Left lung (tissue), 4 donors: ENCODE measurements at regions not wholly inside any gene's neighbourhood (a gene's known extent, or its start where the extent isn't known, plus 50 kb on each side); places are given as distances from the start of the nearest gene placed in this dataset.
"Not testable (repeated sequence)": the region's sequence is repeated elsewhere in the genome, so short reads cannot be mapped to it uniquely, and the experiment has no call there.

ENCODE experiments used
- ATAC-seq: fragments of 200-7000 bp; cut with Tn5 transposase; one replicate; pipeline ENCODE4 v1.9.1; 2020; ENCODE audit warnings: moderate library complexity
- DNase-seq, 4 donors: peaks; one replicate each; pipeline ENCODE4 v3.0.0-alpha.2; 2013 to 2020
- H3K27ac ChIP-seq, 2 donors: fragments of 200-600 bp; sonication (generic) in 1 of 2; one replicate each; pipeline versions ENCODE4 v1.5.0 to v1.8.0; 2020 to 2021
- H3K27me3 ChIP-seq, 2 donors: fragments of 200-600 bp; sonication (generic) in 1 of 2; one replicate each; pipeline versions ENCODE4 v1.5.0 to v1.8.0; 2020 to 2021
- H3K36me3 ChIP-seq, 2 donors: fragments of 200-600 bp; sonication (generic) in 1 of 2; one replicate each; pipeline versions ENCODE4 v1.5.0 to v1.8.0; 2020 to 2021
- H3K4me1 ChIP-seq, 2 donors: fragments of 200-600 bp; one replicate each; pipeline ENCODE4 v1.8.0; 2021
- H3K4me3 ChIP-seq, 2 donors: fragments of 200-600 bp; sonication (generic) in 1 of 2; one replicate each; pipeline versions ENCODE4 v1.5.0 to v1.8.0; 2020 to 2021; ENCODE audit warnings: mild to moderate bottlenecking in 1 of 2
- H3K9me3 ChIP-seq, 2 donors: fragments of 200-600 bp; sonication (generic) in 1 of 2; one replicate each; pipeline versions ENCODE4 v1.5.0 to v1.8.0; 2020 to 2021
- CTCF ChIP-seq, 2 donors: fragments of 200-600 bp; sonication (generic) in 1 of 2; IDR thresholded peaks; one replicate each; pipeline versions ENCODE4 v1.5.0 to v1.8.0; 2021; ENCODE audit warnings: antibody characterized with exemption in 2 of 2
- intact Hi-C, 2 donors: fragments of 100-400 bp; cut with DNase I; formaldehyde crosslinking; loops; one replicate each; pipeline versions ENCODE4 v1.11.2 to v1.14.2; 2022
- donor health status: DM: no; HTN: yes; CAD: no.
- donor health status: DM: no; HTN: no; CAD: no.

- Histone ChIP-seq H3K27ac (no peak overlapping the region), H3K4me1 (no peaks in the 10 kb centered on the region), H3K27me3 (no peaks in the 10 kb centered on the region), H3K9me3 (no peaks in the 10 kb centered on the region), H3K4me3 (no peak overlapping the region), H3K36me3 (no peaks in the 10 kb centered on the region)
- TF ChIP-seq CTCF (IDR thresholded peaks at IDR 0.05), result no peak
- DNase-seq (no peak), ATAC-seq (no peak)
- intact Hi-C loops, result no loop called here
These were observed 153.0 kb upstream of the TRPC5 start for GRCh38 chrX:112235547-112235946.

GRCh38 chrX:112233164-112233563, 150.6 kb upstream of the TRPC5 start:
- TF ChIP-seq CTCF (IDR thresholded peaks at IDR 0.05), result no peak
- no peak overlapping the region for H3K27ac ChIP-seq
- H3K4me3 ChIP-seq, result no peak overlapping the region
- H3K27me3 ChIP-seq, result no peaks in the 10 kb centered on the region
- H3K9me3 ChIP-seq, result no peaks in the 10 kb centered on the region
- no peaks in the 10 kb centered on the region for H3K36me3 ChIP-seq
- ATAC-seq (no peak), DNase-seq (no peak)
- H3K4me1 ChIP-seq, result no peaks in the 10 kb centered on the region
- intact Hi-C loops, result no loop called here

GRCh38 chrX:112226795-112227194, 144.2 kb upstream of the TRPC5 start:
- ATAC-seq, H3K4me1 ChIP-seq, H3K4me3 ChIP-seq: not testable (repeated sequence)

GRCh38 chrX:112223391-112223790, 140.8 kb upstream of the TRPC5 start:
- intact Hi-C loops, result no loop called here
- DNase-seq (no peak), ATAC-seq (no peak)
- H3K27me3 ChIP-seq, result no peaks in the 10 kb centered on the region
- no peaks in the 10 kb centered on the region for H3K4me1 ChIP-seq
- H3K36me3 ChIP-seq, result no peaks in the 10 kb centered on the region
- TF ChIP-seq CTCF (IDR thresholded peaks at IDR 0.05), result no peak
- no peak overlapping the region for H3K4me3 ChIP-seq
- H3K9me3 ChIP-seq, result no peaks in the 10 kb centered on the region
- no peak overlapping the region for H3K27ac ChIP-seq

More at GRCh38 chrX:112226795-112227194, 144.2 kb upstream of the TRPC5 start:
- H3K9me3 ChIP-seq, DNase-seq, H3K27ac ChIP-seq, H3K27me3 ChIP-seq, H3K36me3 ChIP-seq, intact Hi-C loops: not testable (repeated sequence)

GRCh38 chrX:112218388-112218787, 135.8 kb upstream of the TRPC5 start:
- no peak overlapping the region for H3K27ac ChIP-seq
- no peaks in the 10 kb centered on the region for H3K4me1 ChIP-seq
- TF ChIP-seq CTCF (IDR thresholded peaks at IDR 0.05), result no peak
- no peaks in the 10 kb centered on the region for H3K9me3 ChIP-seq
- H3K27me3 ChIP-seq, result no peaks in the 10 kb centered on the region
- no peaks in the 10 kb centered on the region for H3K36me3 ChIP-seq
- no peak overlapping the region for H3K4me3 ChIP-seq
- intact Hi-C loops, result no loop called here
- ATAC-seq (no peak), DNase-seq (no peak)

GRCh38 chrX:112211459-112211858, 128.9 kb upstream of the TRPC5 start:
- Histone ChIP-seq H3K27ac (no peak overlapping the region), H3K4me1 (no peaks in the 10 kb centered on the region), H3K36me3 (no peaks in the 10 kb centered on the region), H3K9me3 (no peaks in the 10 kb centered on the region), H3K4me3 (no peak overlapping the region), H3K27me3 (peaks cover 0 to 3% of the 10 kb centered on the region in 2 donors)
- intact Hi-C loops, result no loop called here
- no peak for TF ChIP-seq CTCF (IDR thresholded peaks at IDR 0.05)
- DNase-seq (no peak), ATAC-seq (no peak)
